Stimulated activated effector memory CD8-positive, alpha-beta T cell treated with anti-CD3 and anti-CD28 coated beads, Interleukin-12 subunit alpha, Interleukin-12 subunit beta, amount 100 ng/mL, for 72 hours (primary cell): ENCODE measurements at regions not wholly inside any gene's neighbourhood (a gene's known extent, or its start where the extent isn't known, plus 50 kb on each side); places are given as distances from the start of the nearest gene placed in this dataset.
"Not testable (repeated sequence)": the region's sequence is repeated elsewhere in the genome, so short reads cannot be mapped to it uniquely, and the experiment has no call there.

Source experiments
- ATAC-seq: fragments of 150-1000 bp; cut with Tn5 transposase; 2 replicates; pipeline ENCODE4 v1.10.0; 2021
- DNase-seq, 2 donors: peaks; one replicate each; pipeline ENCODE4 v3.0.0; 2021 to 2022; ENCODE audit warnings: low spot score in 2 of 2
- H3K27ac Mint-ChIP-seq: one replicate; pipeline ENCODE4 v1.8.0; 2022; ENCODE audit warnings: mild to moderate bottlenecking, mixed read lengths
- H3K36me3 Mint-ChIP-seq: one replicate; pipeline ENCODE4 v1.8.0; 2022; ENCODE audit warnings: mild to moderate bottlenecking, mixed read lengths
- H3K4me1 Mint-ChIP-seq: one replicate; pipeline ENCODE4 v1.8.0; 2022; ENCODE audit warnings: mixed read lengths
- H3K4me3 Mint-ChIP-seq: one replicate; pipeline ENCODE4 v1.8.0; 2022; ENCODE audit warnings: mild to moderate bottlenecking, mixed read lengths
- H3K9me3 Mint-ChIP-seq: one replicate; pipeline ENCODE4 v1.8.0; 2022; ENCODE audit warnings: mixed read lengths

- Mint-ChIP-seq H3K4me3 (no peak overlapping the region), H3K4me1 (no peaks in the 10 kb centered on the region), H3K36me3 (no peaks in the 10 kb centered on the region), H3K27ac (no peak overlapping the region), H3K9me3 (no peaks in the 10 kb centered on the region)
- no peak for DNase-seq
- ATAC-seq: no peak
Measured at GRCh38 chr18:5049124-5049523, 147.9 kb downstream of the AKAIN1 start.

DNA sequence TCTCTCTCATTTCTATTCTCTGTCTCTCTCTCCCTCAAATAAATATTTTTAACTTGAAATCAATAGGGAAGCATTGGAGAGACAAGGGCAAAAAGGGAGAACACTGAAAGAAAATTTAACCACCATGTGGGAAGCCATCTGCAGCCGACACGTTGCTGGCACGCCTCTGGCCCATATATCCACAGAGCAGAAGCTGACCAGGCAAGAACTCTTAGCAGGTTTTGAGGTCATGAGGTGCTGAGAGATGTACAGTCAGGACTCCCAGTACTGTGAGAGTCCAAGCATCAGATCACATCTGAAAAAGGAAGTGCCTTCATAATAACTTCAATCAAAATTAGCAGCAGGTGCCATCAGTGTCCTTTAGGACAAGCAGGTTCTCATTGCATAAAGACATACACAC is 156.6 kb downstream of the AKAIN1 start:
- no peak for DNase-seq

GRCh38 chr18:5036523-5036922 is 160.5 kb downstream of the AKAIN1 start:
- ATAC-seq: no peak
- no peak overlapping the region for H3K4me3 Mint-ChIP-seq
- H3K27ac Mint-ChIP-seq: no peak overlapping the region
- H3K4me1 Mint-ChIP-seq: no peaks in the 10 kb centered on the region
- DNase-seq: no peak
- no peaks in the 10 kb centered on the region for H3K36me3 Mint-ChIP-seq
- H3K9me3 Mint-ChIP-seq: peaks cover 2% of the 10 kb centered on the region

More for the DNA sequence above, 156.6 kb downstream of the AKAIN1 start:
- H3K9me3 Mint-ChIP-seq: no peaks in the 10 kb centered on the region
- no peaks in the 10 kb centered on the region for H3K36me3 Mint-ChIP-seq
- no peaks in the 10 kb centered on the region for H3K4me1 Mint-ChIP-seq
- H3K27ac Mint-ChIP-seq: no peak overlapping the region
- ATAC-seq: no peak
- no peak overlapping the region for H3K4me3 Mint-ChIP-seq

GRCh38 chr18:5031216-5031615 is 165.8 kb downstream of the AKAIN1 start:
- H3K36me3 Mint-ChIP-seq: no peaks in the 10 kb centered on the region
- ATAC-seq (no peak), DNase-seq (no peak)
- no peak overlapping the region for H3K4me3 Mint-ChIP-seq
- H3K9me3 Mint-ChIP-seq: peaks cover 11% of the 10 kb centered on the region
- H3K27ac Mint-ChIP-seq: no peak overlapping the region
- no peaks in the 10 kb centered on the region for H3K4me1 Mint-ChIP-seq

- Mint-ChIP-seq H3K4me1 (no peaks in the 10 kb centered on the region), H3K27ac (no peak overlapping the region), H3K4me3 (no peak overlapping the region), H3K9me3 (peaks cover 11% of the 10 kb centered on the region), H3K36me3 (no peaks in the 10 kb centered on the region)
- ATAC-seq (no peak), DNase-seq (no peak)
Measured at GRCh38 chr18:5030636-5031035, 166.4 kb downstream of the AKAIN1 start.

DNA sequence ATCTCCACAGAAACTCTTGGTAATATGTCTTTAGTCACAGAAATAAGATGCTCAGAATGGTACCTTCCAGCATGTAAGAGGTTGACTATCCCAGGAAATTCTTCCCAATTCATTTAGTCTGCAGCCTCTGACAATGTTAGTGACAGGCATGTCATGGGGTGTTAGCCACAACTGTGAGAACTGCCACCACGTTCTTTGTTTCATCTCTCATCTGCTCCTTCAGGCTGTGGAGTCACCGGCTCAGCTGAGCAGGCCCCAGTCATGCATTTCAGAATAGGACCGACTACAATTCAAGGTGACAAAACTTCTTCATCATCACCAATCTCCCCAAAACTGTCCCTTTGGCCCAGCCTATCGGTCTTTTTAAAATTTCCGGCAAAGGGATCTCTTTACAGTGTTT is 167.5 kb downstream of the AKAIN1 start:
- H3K4me3 Mint-ChIP-seq: no peak overlapping the region
- DNase-seq (no peak), ATAC-seq (no peak)
- peaks cover 8% of the 10 kb centered on the region for H3K9me3 Mint-ChIP-seq
- H3K27ac Mint-ChIP-seq: no peak overlapping the region
- H3K4me1 Mint-ChIP-seq: no peaks in the 10 kb centered on the region
- no peaks in the 10 kb centered on the region for H3K36me3 Mint-ChIP-seq

DNA sequence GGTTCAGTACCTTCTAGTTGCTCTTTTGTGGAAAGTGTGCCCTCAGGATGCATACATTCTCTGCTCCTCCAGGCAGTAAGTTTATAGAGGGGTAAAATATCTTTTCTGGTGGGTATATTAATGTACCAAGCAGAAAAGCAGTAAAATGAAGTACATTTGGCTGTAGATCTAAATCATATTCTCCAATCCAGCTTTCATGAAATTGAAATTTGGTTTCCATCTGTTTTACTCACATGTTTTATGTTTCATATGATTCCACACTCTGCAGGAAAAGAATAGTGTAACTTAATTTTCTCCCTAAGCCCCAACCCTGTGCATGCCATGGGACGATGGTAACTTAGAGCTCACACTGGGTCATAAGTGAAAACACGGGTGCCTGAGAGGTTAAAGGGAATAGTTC is 172.3 kb downstream of the AKAIN1 start:
- ATAC-seq (no peak), DNase-seq (no peak)
- H3K4me3 Mint-ChIP-seq: no peak overlapping the region
- no peaks in the 10 kb centered on the region for H3K4me1 Mint-ChIP-seq
- H3K36me3 Mint-ChIP-seq: no peaks in the 10 kb centered on the region
- H3K9me3 Mint-ChIP-seq: peaks cover 4% of the 10 kb centered on the region
- no peak overlapping the region for H3K27ac Mint-ChIP-seq

DNA sequence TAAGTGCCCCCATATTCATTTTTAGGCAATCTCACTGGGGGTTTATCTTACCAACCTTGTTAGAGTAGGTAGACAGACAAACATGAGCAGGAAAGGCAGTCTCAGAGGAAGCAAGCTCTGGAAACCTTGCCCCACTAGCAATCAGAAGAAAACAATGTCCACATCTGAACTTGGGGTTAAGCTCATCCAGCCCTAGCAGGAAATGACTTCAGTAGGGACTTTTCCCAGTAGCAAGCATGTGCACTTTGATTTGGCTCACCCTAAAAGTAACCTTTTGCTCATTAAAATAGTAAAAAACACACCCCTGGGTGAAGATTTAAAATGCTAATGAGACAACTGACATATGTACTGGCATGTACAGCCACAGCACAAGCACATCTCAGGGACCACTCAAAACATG is 175.5 kb downstream of the AKAIN1 start:
- no peaks in the 10 kb centered on the region for H3K9me3 Mint-ChIP-seq
- H3K27ac Mint-ChIP-seq: no peak overlapping the region
- H3K4me3 Mint-ChIP-seq: no peak overlapping the region
- DNase-seq (no peak), ATAC-seq (no peak)
- H3K4me1 Mint-ChIP-seq: no peaks in the 10 kb centered on the region
- H3K36me3 Mint-ChIP-seq: no peaks in the 10 kb centered on the region

GRCh38 chr18:5015213-5015612 is 181.8 kb downstream of the AKAIN1 start:
- Mint-ChIP-seq H3K9me3 (peaks cover 5% of the 10 kb centered on the region), H3K36me3 (no peaks in the 10 kb centered on the region), H3K4me3 (no peak overlapping the region), H3K4me1 (no peaks in the 10 kb centered on the region), H3K27ac (no peak overlapping the region)
- ATAC-seq (no peak), DNase-seq (no peak)

DNA sequence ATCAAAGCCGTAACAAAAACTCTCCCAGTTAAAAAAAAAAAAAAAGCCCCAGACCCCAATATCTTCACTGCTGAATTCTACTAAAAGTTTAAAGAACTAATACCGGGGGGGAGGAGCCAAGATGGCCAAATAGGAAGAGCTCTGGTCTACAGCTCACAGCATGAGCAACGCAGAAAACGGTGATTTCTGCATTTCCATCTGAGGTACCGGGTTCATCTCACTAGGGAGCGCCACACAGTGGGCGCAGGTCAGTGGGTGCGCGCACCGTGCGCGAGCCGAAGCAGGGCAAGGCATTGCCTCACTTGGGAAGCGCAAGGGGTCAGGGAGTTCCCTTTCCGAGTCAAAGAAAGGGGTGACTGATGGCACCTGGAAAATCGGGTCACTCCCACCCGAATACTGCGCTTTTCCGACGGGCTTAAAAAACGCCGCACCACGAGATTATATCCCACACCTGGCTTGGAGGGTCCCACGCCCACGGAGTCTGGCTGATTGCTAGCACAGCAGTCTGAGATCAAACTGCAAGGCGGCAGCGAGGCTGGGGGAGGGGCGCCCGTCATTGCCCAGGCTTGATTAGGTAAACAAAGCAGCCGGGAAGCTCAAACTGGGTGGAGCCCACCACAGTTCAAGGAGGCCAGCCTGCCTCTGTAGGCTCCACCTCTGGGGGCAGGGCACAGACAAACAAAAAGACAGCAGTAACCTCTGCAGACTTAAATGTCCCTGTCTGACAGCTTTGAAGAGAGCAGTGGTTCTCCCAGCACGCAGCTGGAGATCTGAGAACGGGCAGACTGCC is 192.8 kb downstream of the AKAIN1 start:
- ATAC-seq: not testable (repeated sequence)

GRCh38 chr18:4994710-4995109 is 202.3 kb downstream of the AKAIN1 start:
- no peaks in the 10 kb centered on the region for H3K36me3 Mint-ChIP-seq
- no peak for ATAC-seq
- no peak overlapping the region for H3K4me3 Mint-ChIP-seq
- H3K27ac Mint-ChIP-seq: no peak overlapping the region
- H3K4me1 Mint-ChIP-seq: no peaks in the 10 kb centered on the region
- DNase-seq: no peak
- peaks cover 7% of the 10 kb centered on the region for H3K9me3 Mint-ChIP-seq

More for the DNA sequence above, 192.8 kb downstream of the AKAIN1 start:
- H3K4me3 Mint-ChIP-seq, H3K27ac Mint-ChIP-seq, DNase-seq, H3K9me3 Mint-ChIP-seq, H3K4me1 Mint-ChIP-seq, H3K36me3 Mint-ChIP-seq: not testable (repeated sequence)

GRCh38 chr18:4987452-4988405 is 209.3 kb downstream of the AKAIN1 start:
- ATAC-seq (no peak), DNase-seq (no peak)
- Mint-ChIP-seq H3K36me3 (no peaks in the 10 kb centered on the region), H3K9me3 (peaks cover 20% of the 10 kb centered on the region), H3K27ac (no peak overlapping the region), H3K4me3 (no peak overlapping the region), H3K4me1 (no peaks in the 10 kb centered on the region)

GRCh38 chr18:4986677-4987076 is 210.4 kb downstream of the AKAIN1 start:
- ATAC-seq: no peak
- H3K4me3 Mint-ChIP-seq: no peak overlapping the region
- no peaks in the 10 kb centered on the region for H3K4me1 Mint-ChIP-seq
- H3K27ac Mint-ChIP-seq: no peak overlapping the region
- no peak for DNase-seq
- H3K36me3 Mint-ChIP-seq: no peaks in the 10 kb centered on the region
- peaks cover 21% of the 10 kb centered on the region for H3K9me3 Mint-ChIP-seq

GRCh38 chr18:4986066-4986465 is 211.0 kb downstream of the AKAIN1 start:
- DNase-seq (no peak), ATAC-seq (no peak)
- H3K36me3 Mint-ChIP-seq: no peaks in the 10 kb centered on the region
- no peaks in the 10 kb centered on the region for H3K4me1 Mint-ChIP-seq
- no peak overlapping the region for H3K27ac Mint-ChIP-seq
- H3K4me3 Mint-ChIP-seq: no peak overlapping the region
- peaks cover 21% of the 10 kb centered on the region for H3K9me3 Mint-ChIP-seq

GRCh38 chr18:4961121-4961909 is 235.7 kb downstream of the AKAIN1 start:
- Mint-ChIP-seq H3K27ac (no peak overlapping the region), H3K9me3 (peaks cover 17% of the 10 kb centered on the region), H3K4me1 (no peaks in the 10 kb centered on the region), H3K4me3 (no peak overlapping the region), H3K36me3 (no peaks in the 10 kb centered on the region)
- ATAC-seq (no peak), DNase-seq (no peak)
